NOMO-1 treated with DMSO at 0.1 percent for 48 hours (cell line): ENCODE measurements at regions not wholly inside any gene's neighbourhood (a gene's known extent, or its start where the extent isn't known, plus 50 kb on each side); places are given as distances from the start of the nearest gene placed in this dataset.
"Not testable (repeated sequence)": the region's sequence is repeated elsewhere in the genome, so short reads cannot be mapped to it uniquely, and the experiment has no call there.

ENCODE experiments used
- DNase-seq: peaks from one replicate; lab custom pipeline; 2025; ENCODE audit not compliant: unreplicated experiment; lab: John Stamatoyannopoulos, UW

DNA sequence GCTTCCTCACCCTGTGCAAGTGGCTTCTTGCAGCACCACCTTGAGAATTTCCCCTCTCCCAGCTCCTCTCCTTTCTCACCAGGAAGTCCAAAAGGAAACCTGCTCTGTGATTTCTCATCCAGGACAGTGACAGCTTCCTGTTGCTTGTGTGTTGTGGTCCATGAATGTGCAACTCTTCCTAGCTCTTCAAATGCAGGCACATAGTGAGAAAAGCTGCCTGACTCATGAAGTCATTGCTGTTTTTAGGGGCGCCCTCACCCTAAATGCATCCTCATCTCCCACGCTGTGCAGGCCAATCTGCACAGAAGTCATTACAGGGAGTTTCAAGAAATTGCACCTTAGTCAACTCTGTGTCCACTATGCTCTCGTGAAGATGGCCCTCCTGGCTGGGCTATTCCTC is 112.9 kb upstream of the IGLL5 start:
- DNase-seq, result not testable (repeated sequence)

DNA sequence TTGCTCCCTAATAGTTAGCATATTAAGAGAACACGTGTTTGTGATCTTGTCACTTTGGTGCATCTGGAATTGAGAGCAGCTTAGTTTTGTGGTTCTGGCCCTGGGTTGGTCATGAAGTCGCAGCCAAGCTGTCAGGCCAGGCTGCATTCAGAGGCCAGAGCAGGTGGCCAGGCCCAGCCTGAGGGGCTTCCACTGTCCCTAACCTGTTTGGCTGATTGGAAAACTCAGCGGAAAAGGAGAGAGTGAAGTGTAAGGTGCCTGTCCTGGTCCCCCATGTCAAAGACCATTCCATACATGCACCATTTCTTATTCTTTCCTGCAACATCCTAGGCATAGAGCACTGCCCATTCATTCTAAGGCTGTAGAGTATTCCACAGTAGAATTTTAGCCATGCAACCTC is 111.5 kb upstream of the IGLL5 start:
- no peak for DNase-seq

DNA sequence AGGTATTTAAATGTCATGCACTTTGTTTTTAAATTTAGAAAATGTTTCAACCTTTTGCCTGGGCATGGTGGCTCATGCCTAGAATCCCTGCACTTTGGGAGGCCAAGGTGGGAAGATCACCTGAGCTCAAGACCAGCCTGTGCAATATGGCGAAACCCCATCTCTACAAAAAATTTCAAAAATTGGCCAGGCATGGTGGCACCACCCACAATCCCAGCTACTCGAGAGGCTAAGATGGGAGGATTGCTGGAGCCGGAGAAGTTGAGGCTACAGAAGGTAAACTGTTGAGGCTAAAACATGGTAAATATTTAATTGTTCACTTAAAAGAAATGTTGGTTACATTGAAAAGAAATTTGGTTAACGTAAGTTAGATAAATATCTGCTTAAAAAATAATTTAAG is 108.4 kb upstream of the IGLL5 start:
- DNase-seq, result no peak

DNA sequence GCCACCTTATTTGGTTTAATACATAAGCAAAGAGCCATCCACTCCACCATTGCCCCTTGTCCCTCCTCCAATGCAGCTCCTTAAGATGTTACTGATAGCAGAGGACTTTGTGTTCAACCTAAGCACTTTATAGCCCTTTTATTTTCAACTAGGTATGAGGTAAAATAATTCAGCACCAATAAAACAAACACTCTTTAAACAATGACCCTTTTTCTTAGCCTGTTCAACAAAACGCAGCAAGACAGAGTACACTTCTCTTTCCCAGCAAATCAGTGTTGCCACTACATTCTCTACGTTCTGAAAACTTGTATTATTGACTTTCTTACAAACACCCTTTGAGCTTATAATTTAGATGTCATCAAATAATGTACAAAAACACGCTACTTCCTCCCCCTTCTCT is 104.0 kb upstream of the IGLL5 start:
- DNase-seq, result no peak

DNA sequence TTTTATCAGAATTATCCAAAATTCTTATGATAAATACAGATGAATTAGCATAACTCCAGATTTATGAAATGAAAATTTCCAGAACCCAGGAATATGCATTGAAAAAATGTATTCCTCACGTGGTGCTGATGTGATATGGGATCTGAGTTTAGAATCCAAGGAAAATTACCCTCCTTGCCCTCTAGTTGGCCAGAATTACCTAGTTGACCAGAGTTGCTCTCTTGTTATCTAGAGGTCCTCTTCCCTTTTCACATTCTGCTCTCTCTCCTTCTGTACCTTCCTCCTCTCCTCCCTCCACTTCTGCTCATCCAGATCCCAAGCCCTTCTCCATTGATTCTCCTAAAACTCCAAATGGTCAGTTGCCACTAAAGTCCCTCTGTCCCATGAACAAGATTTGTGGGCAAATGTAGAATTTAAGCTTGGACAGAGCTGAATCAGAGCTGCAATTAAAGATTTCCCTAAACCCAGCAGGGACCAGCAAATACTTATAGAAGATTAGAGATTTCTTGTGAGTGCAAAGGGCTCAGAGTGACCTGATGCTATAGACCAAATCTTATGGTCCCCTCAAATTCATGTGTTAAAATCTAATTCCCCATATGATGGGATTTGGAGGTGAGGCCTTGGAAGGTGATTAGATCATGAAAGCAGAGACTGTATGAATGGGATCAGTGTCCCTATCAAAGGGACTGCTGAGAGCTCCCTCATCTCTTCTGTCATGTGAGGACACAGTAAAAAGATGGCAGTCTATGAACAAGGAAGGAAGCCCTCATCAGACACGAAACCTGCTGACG is 103.2 kb upstream of the IGLL5 start:
- DNase-seq, result no peak

DNA sequence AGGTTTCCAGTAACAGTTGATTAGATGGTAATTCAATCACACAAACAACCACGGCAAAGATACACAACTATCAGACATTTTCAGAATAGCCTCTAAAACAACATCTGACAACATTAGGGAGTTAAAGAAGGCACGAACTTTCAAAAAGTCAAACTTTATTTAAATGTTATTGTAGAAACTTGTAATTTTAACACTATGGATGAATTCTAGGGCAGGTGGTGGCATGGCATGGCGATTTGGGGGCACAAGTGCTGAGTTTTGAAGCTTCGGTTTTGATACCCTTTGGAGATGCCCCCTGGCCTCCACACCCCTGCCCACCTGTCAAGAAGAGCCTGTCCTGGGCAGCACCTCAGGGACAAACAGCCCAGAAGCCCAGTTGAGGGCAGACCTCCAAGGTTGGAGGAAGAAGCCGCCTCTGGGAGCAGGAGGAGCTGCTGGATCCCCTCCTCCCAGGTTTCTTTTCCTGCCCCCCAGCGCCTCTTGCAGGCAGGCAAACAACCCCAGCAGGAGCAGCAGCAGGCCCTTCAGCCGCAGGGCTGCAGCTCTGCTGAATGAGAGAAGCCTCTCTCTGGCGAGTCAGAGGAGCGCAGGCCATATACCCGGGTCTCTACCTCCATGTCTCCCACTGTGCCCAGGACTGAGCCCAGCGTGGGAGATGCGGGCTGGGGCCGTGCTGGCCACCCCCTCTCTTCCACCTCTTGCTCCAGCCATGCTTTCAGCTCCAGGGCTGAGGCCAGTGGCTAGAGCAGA is 102.1 kb upstream of the IGLL5 start:
- no peak for DNase-seq

DNA sequence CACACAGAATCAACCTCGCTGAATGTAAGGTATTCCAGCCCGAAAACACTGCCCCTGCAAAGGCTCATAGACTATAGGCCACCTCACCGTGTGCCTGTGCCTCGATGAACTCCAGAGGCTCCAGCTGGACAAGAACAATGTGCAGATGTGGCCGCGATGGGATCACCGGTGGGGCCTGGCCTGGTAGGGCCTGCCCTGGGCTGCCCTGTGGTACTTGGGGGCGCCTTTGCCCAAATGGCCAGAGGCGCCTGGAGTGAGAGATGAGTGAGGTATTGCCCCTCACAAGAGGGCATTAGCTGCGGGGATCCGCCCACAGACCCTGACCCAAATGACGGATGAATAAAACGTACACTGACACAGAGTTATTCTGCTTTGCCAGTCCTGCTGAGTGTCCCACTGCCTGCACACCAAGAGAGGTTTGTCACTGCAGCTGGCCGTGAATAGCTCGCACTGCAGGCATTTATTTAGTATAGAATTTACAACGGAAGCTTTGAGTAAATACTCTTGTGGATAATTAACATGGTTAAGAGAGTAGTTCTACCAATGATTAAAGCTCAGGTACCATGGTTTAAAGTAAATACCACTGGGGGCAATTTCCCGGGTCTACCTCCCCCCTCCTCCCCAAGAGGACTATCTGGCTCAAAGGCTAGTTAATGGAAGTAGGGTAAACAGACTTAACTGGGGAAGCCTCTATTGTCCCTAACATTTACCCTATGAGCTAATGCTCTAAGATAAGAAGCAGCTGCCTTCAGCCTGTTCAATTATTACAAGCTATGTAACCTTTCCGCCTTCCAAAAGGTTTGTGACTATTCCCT is 101.1 kb upstream of the IGLL5 start:
- DNase-seq, result no peak

DNA sequence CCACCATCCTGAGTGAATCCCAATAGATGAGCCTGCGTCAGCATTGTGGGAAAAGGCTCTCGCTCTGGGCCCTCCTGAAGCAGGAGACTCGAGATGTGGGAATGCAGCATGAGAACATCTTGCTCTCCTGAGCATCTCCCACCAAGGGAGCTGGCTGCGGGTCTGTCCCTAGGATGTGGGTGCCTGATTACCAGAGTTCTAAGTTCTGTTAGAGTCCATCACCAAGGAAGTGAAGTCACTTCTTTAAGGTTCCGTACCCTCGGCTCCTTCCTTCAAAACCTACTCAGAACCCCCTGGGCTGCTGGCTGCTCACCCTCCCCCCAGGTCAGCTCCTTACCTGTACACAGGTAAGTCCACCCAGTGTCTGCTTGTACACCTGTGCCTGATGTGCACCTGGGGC is 100.5 kb upstream of the IGLL5 start:
- DNase-seq, result no peak

DNA sequence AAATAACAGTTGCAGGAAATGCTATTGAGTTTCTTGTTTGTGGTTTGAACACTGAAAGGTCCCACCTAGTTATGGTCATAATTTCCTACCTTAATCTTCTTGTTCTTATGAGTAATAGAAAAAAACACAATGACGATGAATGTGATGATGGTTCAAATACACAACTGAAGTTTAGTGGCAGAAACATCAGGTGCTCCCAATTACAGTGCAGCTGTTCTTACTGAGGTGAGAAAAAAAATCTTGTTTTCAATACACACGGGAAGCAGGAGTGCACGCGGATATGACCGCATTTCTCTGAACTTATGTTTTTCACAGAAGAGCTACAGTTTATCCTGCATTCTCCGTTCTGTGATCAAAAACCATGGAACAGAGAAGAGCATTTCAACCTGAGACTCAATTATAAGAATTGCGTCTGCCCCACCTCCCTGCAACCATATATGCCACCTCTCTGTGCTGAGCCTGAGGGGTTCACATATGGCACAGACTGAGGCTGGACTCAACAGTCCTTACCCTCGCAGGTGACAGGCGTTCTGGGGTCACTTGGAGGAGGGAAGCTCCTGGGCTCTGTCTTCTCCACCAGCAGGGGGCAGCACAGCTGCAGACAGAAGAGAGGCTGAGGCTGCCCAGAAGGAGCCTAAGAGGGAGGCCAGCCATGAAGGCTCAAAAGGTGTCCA is 99.7 kb upstream of the IGLL5 start:
- peak; percentile 48 for DNase-seq

DNA sequence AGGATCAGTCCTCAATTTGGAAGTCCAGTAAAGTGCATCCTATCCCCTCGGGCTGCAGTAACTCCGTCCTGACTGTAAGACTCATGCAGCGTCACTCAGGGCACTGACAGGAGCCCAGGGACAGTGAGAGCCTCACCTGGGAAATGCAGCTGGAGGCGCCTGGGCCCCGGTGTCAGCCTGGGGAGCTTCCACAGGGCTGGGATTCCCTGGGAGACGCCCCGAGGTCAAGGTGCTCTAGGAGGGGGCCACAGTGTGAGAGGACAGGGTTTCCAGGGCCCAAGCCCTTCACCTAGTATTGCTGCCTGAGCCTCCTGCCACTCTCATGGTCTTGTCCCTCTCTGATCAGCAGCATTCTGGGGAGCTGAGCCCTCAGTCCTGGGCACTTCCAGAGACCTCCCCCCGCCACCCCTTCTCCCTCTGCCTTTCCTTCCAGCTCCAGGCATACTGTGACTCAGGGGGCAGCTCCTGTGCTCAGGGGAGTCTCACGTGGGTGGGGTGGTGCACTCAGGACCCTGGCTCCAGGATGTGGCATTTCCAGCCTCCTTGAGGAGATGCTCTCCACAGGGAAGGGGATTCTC is 99.1 kb upstream of the IGLL5 start:
- no peak for DNase-seq

DNA sequence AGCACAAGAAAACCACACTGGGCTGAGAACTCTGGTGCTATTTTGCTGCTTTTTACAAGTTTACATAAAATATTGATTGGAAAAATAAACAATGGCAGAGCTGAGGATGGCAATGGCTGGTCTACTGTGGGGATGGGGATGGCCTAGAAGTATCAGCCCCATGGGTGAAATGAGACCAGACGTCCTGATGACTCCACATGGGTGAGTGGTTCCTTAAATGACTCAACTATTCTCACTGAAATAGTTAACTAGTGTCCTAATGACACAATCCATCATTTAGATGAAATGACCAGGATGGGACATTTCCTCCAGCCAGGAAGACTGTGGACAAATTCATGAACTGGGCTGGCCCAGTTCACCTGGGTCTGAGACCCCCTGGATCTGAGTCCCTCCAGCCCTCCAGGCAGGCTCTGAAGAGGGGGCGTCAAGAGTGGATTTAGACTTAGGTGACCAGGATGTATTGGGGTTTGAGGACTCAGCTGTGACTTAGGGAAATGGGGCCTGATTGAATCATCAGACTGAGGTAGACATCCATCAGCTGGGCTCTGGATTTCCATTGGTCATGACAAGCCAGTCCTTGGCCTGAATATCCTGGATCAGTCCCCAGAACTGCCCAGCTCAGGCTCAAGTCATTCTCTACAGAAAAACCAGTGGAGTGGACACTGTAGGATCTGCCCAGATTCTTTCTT is 98.2 kb upstream of the IGLL5 start:
- DNase-seq, result no peak

DNA sequence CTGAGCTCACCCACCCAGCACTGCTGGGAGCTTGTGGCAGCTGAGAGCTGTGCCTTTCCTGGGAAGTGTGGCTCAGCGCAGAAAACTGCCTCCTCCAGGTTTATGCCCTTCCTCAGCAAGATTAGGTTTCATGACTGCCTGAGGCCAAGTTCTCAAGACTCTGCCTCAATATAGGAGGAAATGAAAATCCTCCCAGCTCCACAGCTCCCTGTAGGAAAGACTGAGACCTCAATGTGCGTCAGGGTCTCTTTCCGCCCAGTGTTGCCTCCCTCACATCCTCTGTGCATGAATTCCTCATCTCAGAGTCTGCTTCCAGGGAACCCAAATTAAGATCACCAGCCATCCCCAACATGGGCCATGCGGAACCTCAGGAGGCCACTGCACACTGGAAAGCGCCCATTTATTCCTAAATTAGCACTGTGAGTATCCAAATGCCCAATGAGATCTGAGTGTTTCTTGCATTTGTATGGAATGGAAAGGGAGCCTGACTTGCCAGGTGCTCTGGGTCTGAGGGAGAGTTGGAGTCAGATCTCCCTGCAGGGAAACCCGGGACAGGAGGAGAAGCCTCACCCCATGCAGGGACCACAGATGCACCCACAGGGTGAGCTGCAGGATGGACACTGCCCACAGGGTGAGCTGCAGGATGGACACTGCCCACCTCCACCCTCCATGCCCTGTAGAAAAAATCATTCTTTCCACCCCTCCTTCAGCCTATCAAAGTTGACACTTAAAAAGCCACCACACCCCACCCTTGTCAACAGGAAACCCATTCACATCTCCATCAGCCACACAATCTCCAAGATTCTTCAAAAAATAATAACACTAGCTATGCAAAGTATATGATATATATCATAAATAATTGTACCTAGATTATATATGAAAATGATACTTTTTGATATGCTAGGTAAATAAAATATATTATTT is 97.4 kb upstream of the IGLL5 start:
- no peak for DNase-seq

DNA sequence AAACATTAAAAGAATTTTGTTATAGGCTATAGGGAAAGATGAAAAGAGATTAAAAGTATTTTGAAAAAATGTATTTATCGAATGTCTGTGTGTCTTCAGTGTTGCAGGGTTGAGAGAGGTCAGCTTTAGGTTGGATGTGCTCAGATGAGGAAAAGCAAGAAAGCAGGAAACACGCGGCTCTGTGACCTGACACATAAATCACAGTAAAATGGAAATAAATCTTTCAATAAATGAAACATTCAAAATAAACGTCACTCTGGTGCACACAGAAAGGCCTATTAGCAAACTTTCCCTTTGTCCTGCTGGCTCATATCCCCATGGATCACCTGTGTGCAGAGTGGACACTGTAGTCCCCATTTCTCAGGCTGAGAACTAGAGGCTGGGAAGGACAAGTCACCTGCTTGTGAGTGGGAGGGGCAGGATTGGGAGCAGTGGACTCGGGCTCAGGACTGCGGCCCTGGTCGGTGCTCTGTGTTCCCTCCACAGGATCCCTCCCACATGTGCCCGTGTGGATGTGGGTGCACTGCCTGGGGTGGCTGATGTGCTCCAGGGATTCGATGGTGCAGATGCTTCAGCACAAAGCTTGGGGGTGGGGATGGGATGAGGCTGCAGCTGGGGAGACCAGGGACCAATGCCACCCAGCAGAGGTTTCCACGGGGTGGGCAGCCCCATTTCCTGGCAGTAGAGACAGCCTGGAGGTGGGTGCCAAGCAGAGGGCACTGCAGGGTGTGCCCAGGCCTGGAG is 96.0 kb upstream of the IGLL5 start:
- no peak for DNase-seq

DNA sequence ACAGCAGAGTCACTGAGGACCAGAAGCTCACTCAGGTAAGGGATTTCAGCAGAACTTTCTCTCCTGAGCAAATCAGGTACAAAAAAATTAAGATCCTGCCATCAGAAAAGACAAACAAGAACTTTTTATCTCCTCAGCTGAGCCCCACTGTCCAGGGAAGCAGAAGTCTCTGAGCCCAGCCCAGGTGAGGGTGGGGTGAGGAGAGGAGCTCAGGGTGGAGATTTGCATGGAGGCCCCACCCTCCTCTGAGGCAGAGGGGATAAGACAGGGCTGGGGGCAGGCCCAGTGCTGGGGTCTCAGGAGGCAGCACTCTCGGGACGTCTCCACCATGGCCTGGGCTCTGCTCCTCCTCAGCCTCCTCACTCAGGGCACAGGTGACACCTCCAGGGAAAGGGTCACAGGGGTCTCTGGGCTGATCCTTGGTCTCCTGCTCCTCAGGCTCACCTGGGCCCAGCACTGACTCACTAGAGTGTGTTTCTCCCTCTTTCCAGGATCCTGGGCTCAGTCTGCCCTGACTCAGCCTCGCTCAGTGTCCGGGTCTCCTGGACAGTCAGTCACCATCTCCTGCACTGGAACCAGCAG is 95.3 kb upstream of the IGLL5 start:
- DNase-seq, result not testable (repeated sequence)

DNA sequence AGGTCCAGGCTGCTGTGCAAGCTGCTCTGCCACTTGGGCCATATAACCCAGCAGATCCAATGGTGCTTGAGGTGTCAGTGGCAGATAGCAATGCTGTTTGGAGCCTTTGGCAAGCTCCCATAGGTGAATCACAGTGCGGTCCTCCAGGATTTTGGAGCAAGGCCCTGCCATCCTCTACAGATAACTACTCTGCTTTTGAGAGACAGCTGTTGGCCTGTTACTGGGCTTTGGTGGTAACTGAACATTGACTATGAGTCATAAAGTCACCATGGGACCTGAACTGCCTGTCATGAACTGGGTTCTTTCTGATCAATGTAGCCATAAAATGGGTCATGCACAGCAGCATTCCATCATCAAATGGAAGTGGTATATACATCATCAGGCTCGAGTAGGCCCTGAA is 92.0 kb upstream of the IGLL5 start:
- DNase-seq, result not testable (repeated sequence)

DNA sequence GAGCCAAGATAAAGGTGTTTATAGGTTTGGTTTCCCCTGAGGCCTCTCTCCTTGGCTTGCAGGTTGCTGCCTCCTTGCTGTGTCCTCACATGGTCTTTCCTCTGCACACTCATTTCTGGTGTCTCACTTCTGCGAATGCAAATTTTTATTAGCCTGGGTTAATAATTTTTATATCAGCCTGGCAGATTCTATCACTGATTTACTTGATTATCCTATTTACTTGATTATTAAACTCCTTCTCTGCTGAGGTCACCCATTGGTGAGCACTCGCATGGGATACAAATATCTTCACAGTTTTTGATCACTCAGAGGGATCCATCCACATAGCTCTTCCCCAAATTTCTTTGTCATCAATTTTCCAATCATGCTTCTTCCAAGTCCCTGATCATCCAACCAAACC is 90.9 kb upstream of the IGLL5 start:
- no peak for DNase-seq

DNA sequence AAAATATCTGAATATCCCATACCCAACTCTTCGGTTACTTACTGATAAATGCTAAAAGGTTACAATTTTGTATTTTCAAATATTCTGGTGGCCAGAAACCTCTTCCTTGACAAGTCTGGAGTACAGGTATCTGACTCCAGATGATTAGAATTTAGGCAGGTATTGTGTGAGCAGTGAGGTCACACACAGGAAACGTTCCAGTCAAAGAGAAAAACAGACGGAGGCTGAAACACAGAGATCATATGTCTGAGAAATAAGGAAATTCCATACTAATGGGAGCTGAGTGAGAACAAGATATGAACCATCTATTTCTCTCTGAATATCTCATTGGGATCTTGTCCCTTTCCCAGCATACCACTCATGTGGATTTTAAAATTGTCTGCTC is 89.4 kb upstream of the IGLL5 start:
- DNase-seq, result no peak

DNA sequence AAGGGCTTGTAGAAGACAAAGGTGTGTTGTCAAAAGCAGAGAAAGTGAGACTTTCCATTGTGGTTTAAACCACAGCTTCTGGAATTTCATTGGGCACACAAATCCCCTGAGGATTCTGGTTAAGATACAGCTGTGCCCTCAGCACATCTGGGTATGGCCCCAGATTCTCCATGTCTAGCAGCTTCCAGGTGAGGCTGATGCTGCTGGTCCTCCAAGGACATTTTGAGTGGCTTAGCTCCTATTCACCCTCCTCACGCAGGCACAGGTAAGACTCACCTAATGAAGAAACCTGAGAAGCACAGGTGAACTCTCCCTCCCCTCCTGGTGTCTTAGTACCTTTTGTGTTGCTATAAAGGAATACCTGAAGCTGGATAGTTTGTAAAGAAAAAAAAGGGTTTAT is 88.9 kb upstream of the IGLL5 start:
- DNase-seq, result no peak
